Caco-2 (cell line): ENCODE measurements at regions not wholly inside any gene's neighbourhood (a gene's known extent, or its start where the extent isn't known, plus 50 kb on each side); places are given as distances from the start of the nearest gene placed in this dataset.

ENCODE experiments used
- BruUV-seq: library from RNA; stranded (reverse); fragments of 400-500 nt; replicated peaks from 2 replicates; lab custom pipeline; 2021; lab: Mats Ljungman, UMichigan
- CTCF ChIA-PET: fragments of 300-600 bp; sonication (Branson Sonifier 250); formaldehyde crosslinking; loops from one replicate; lab custom pipeline; 2022; ENCODE audit warnings: antibody characterized with exemption; lab: Charles Lee
- POLR2A ChIA-PET: fragments of 300-600 bp; sonication (Branson Sonifier 250); formaldehyde crosslinking; loops from one replicate; lab custom pipeline; 2022; ENCODE audit warnings: antibody characterized with exemption; lab: Charles Lee
- DNase-seq, 2 experiments: peaks; one replicate each; pipeline versions ENCODE4 v3.0.0 to v3.0.0-alpha.2; 2020 to 2022
- H3K27me3 ChIP-seq: replicated peaks from 2 replicates; pipeline ENCODE4 v1.6.0; 2011; ENCODE audit warnings: low read length; ENCODE audit not compliant: control insufficient read depth, insufficient read depth
- H3K36me3 ChIP-seq: 2 replicates; pipeline ENCODE4 v1.5.1; 2011; ENCODE audit warnings: low read length; ENCODE audit not compliant: control insufficient read depth, insufficient read depth
- H3K4me1 ChIP-seq: fragments of 250-450 bp; sonication (Bioruptor Pico); 2 replicates; pipeline ENCODE4 v1.5.1; 2020; ENCODE audit warnings: mild to moderate bottlenecking
- H3K4me3 ChIP-seq: 2 replicates; pipeline ENCODE4 v1.5.1; 2011; ENCODE audit warnings: low read depth, mild to moderate bottlenecking, control low read depth, low read length
- H3K9me3 ChIP-seq: fragments of 250-450 bp; sonication (Bioruptor Pico); 2 replicates; pipeline ENCODE4 v1.5.1; 2020; ENCODE audit warnings: mild to moderate bottlenecking, moderate library complexity
- H3K27ac Mint-ChIP-seq: one replicate; pipeline ENCODE4 v1.8.0; 2022; ENCODE audit warnings: mixed read lengths; ENCODE audit not compliant: unreplicated experiment
- H3K27me3 Mint-ChIP-seq: one replicate; pipeline ENCODE4 v1.8.0; 2022; ENCODE audit warnings: mixed read lengths; ENCODE audit not compliant: insufficient read depth, unreplicated experiment
- H3K36me3 Mint-ChIP-seq: one replicate; pipeline ENCODE4 v1.8.0; 2022; ENCODE audit warnings: mild to moderate bottlenecking, mixed read lengths; ENCODE audit not compliant: insufficient read depth, unreplicated experiment
- H3K4me1 Mint-ChIP-seq: one replicate; pipeline ENCODE4 v1.8.0; 2022; ENCODE audit warnings: low read depth, mixed read lengths; ENCODE audit not compliant: unreplicated experiment
- H3K4me3 Mint-ChIP-seq: one replicate; pipeline ENCODE4 v1.8.0; 2022; ENCODE audit warnings: mild to moderate bottlenecking, moderate library complexity, mixed read lengths; ENCODE audit not compliant: unreplicated experiment
- H3K9me3 Mint-ChIP-seq: one replicate; pipeline ENCODE4 v1.8.0; 2022; ENCODE audit warnings: mixed read lengths; ENCODE audit not compliant: unreplicated experiment
- intact Hi-C: fragments of 100-400 bp; cut with micrococcal nuclease; formaldehyde crosslinking; loops from one replicate; pipeline ENCODE4 v1.10.0; 2022; ENCODE audit not compliant: unreplicated experiment
- TF ChIP-seq, protein P1 (sequence below), 2 experiments: fragments of 200-600 bp in 1 of 2; IDR thresholded peaks; 1 replicate in 1 of 2; 2 replicates in 1 of 2; pipeline versions ENCODE4 v1.5.1 to v1.8.0; 2011 to 2022; ENCODE audit warnings: antibody characterized with exemption in 1 of 2, control low read depth in 1 of 2, inconsistent platforms in 1 of 2, low read depth in 1 of 2, low read length in 1 of 2, mild to moderate bottlenecking in 1 of 2, moderate library complexity in 1 of 2; ENCODE audit not compliant: insufficient read depth in 1 of 2, severe bottlenecking in 1 of 2, unreplicated experiment in 1 of 2

DNA sequence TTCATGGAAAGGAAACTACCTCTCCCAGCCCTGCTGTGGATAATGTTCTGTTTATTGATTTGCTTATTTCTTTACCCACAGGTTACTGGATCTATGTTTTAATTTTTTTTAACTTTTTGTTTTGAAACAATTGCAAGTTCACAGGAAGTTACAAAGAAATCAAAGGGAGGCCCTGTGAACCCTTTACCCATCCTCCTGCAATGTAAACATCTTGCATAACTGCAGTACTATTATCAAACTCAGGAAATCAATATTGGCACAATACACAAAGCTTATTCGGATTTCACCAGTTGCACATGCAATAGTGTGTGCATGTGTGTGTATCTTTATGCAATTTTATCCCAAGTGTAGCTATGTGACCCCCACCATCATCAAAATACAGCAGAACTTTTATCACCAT is 398.0 kb downstream of the BTBD3 start:
- Histone ChIP-seq H3K4me1 (no peaks in the 10 kb centered on the region), H3K27me3 (no peaks in the 10 kb centered on the region), H3K4me3 (no peak overlapping the region), H3K36me3 (no peaks in the 10 kb centered on the region), H3K9me3 (0 out of 2 replicates have a peak, but pooled peaks cover 3% of the 10 kb centered on the region)
- no TSS peak for BruUV-seq
- Mint-ChIP-seq H3K4me3 (no peak overlapping the region), H3K4me1 (no peaks in the 10 kb centered on the region), H3K27ac (no peak overlapping the region), H3K27me3 (peaks cover 3% of the 10 kb centered on the region), H3K9me3 (no peaks in the 10 kb centered on the region), H3K36me3 (no peaks in the 10 kb centered on the region)
- POLR2A ChIA-PET = no interaction called here
- TF ChIP-seq, protein P1, sequence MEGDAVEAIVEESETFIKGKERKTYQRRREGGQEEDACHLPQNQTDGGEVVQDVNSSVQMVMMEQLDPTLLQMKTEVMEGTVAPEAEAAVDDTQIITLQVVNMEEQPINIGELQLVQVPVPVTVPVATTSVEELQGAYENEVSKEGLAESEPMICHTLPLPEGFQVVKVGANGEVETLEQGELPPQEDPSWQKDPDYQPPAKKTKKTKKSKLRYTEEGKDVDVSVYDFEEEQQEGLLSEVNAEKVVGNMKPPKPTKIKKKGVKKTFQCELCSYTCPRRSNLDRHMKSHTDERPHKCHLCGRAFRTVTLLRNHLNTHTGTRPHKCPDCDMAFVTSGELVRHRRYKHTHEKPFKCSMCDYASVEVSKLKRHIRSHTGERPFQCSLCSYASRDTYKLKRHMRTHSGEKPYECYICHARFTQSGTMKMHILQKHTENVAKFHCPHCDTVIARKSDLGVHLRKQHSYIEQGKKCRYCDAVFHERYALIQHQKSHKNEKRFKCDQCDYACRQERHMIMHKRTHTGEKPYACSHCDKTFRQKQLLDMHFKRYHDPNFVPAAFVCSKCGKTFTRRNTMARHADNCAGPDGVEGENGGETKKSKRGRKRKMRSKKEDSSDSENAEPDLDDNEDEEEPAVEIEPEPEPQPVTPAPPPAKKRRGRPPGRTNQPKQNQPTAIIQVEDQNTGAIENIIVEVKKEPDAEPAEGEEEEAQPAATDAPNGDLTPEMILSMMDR (IDR thresholded peaks at IDR 0.05; ENCODE audit: insufficient read depth in 1 of 2, low read depth in 1 of 2, low read length in 1 of 2, severe bottlenecking in 1 of 2, unreplicated experiment in 1 of 2) = no peak
- intact Hi-C loops = no loop called here
- no peak for DNase-seq
- CTCF ChIA-PET = no interaction called here

DNA sequence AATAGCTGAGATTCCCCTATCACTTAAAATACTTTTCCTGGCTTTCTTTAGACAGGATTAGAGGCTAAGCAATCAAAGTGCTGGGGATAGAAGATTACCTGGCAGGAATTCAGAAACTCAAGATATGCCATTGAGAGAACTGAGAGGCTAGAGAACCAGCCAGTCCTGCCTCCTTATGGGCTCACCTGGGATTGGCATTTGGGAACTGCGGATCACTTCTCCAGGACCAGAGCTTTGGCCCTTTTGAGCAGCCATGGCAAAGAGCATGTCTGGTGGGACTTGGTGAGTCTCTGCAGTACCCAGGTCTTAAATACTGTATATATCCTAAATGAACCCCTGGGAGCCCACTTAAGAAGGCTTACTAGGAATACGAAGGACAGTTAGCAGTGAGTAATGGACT is 399.1 kb downstream of the BTBD3 start:
- ChIA-PET CTCF (no interaction called here), POLR2A (no interaction called here)
- Mint-ChIP-seq H3K27ac (no peak overlapping the region), H3K27me3 (peaks cover 3% of the 10 kb centered on the region), H3K4me1 (no peaks in the 10 kb centered on the region), H3K9me3 (no peaks in the 10 kb centered on the region), H3K4me3 (no peak overlapping the region), H3K36me3 (no peaks in the 10 kb centered on the region)
- Histone ChIP-seq H3K4me1 (no peaks in the 10 kb centered on the region), H3K9me3 (0 out of 2 replicates have a peak, but pooled peaks cover 3% of the 10 kb centered on the region), H3K4me3 (no peak overlapping the region), H3K36me3 (no peaks in the 10 kb centered on the region), H3K27me3 (no peaks in the 10 kb centered on the region)
- BruUV-seq = no TSS peak
- no peak for DNase-seq
- intact Hi-C loops = no loop called here
- TF ChIP-seq, protein P1 (IDR thresholded peaks at IDR 0.05; ENCODE audit: insufficient read depth in 1 of 2, low read depth in 1 of 2, low read length in 1 of 2, severe bottlenecking in 1 of 2, unreplicated experiment in 1 of 2) = no peak

DNA sequence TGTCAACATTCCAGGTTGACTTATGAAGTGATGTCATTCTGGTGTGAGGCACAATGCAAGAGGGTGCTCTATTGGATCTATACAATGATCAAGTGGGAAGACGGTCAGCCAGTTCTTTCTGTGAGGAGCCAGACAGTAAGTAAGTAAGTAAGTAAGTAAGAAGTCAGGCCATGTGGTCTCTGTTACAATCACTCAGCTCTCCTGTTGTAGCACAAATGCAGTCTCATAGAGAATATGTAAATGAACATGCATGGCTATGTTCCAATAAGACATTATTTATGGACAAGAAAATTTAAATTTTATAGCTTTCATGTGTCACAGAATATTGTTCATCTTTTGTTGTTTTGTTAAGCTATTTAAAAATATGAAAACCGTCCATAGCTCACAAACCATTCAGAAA is 399.7 kb downstream of the BTBD3 start:
- BruUV-seq = no TSS peak
- no peaks in the 10 kb centered on the region for H3K36me3 ChIP-seq
- peaks cover 3% of the 10 kb centered on the region for H3K27me3 Mint-ChIP-seq
- H3K36me3 Mint-ChIP-seq = no peaks in the 10 kb centered on the region
- H3K4me1 ChIP-seq = no peaks in the 10 kb centered on the region
- intact Hi-C loops = no loop called here
- H3K27ac Mint-ChIP-seq = no peak overlapping the region
- no peak for DNase-seq
- ChIA-PET POLR2A (no interaction called here), CTCF (no interaction called here)
- no peaks in the 10 kb centered on the region for H3K4me1 Mint-ChIP-seq
- H3K27me3 ChIP-seq = no peaks in the 10 kb centered on the region
- H3K4me3 Mint-ChIP-seq = no peak overlapping the region
- TF ChIP-seq, protein P1 (IDR thresholded peaks at IDR 0.05; ENCODE audit: insufficient read depth in 1 of 2, low read depth in 1 of 2, low read length in 1 of 2, severe bottlenecking in 1 of 2, unreplicated experiment in 1 of 2) = no peak
- 0 out of 2 replicates have a peak, but pooled peaks cover 3% of the 10 kb centered on the region for H3K9me3 ChIP-seq
- no peaks in the 10 kb centered on the region for H3K9me3 Mint-ChIP-seq
- no peak overlapping the region for H3K4me3 ChIP-seq
